Ovary (tissue), 3 donors: ENCODE measurements at regions not wholly inside any gene's neighbourhood (a gene's known extent, or its start where the extent isn't known, plus 50 kb on each side); places are given as distances from the start of the nearest gene placed in this dataset.

Experiments
- CTCF ChIP-seq, 3 donors: fragments of 450-650 bp in 2 of 3; fragments of 200-600 bp in 1 of 3; IDR thresholded peaks; one replicate each; pipeline versions ENCODE4 v1.5.1 to v1.8.0; 2016 to 2022; ENCODE audit warnings: antibody characterized with exemption in 3 of 3, mild to moderate bottlenecking in 1 of 3
- EP300 ChIP-seq: sonication (generic); formaldehyde crosslinking; IDR thresholded peaks from one replicate; pipeline ENCODE4 v1.6.1; 2017; ENCODE audit warnings: antibody characterized with exemption
- POLR2A ChIP-seq: fragments of 450-650 bp; IDR thresholded peaks from one replicate; pipeline ENCODE4 v1.6.1; 2017; ENCODE audit warnings: antibody characterized with exemption, mild to moderate bottlenecking, moderate library complexity
- donor health status: DM: no; HTN: no; CAD: no.

- TF ChIP-seq CTCF (IDR thresholded peaks at IDR 0.05) (no peak), POLR2A (no peak), EP300 (no peak)
Observed at GRCh38 chr11:121953122-121953521, 162.9 kb downstream of the BLID start.
